Breast epithelium (tissue), 3 donors: ENCODE measurements at regions not wholly inside any gene's neighbourhood (a gene's known extent, or its start where the extent isn't known, plus 50 kb on each side); places are given as distances from the start of the nearest gene placed in this dataset.

ENCODE experiments used
- POLR2A ChIP-seq: fragments of 450-650 bp; IDR thresholded peaks from one replicate; pipeline ENCODE4 v1.6.1; 2016; ENCODE audit warnings: antibody characterized with exemption, mild to moderate bottlenecking, moderate library complexity
- POLR2AphosphoS5 ChIP-seq, 3 donors: sonication (generic); formaldehyde crosslinking; IDR thresholded peaks; one replicate each; pipeline ENCODE4 v1.6.1; 2017; ENCODE audit warnings: antibody characterized with exemption in 3 of 3
- TF ChIP-seq, protein P1 (sequence below), 3 donors: fragments of 450-650 bp; IDR thresholded peaks; one replicate each; pipeline ENCODE4 v1.5.1; 2016 to 2017; ENCODE audit warnings: antibody characterized with exemption in 3 of 3, mild to moderate bottlenecking in 3 of 3, moderate library complexity in 3 of 3

DNA sequence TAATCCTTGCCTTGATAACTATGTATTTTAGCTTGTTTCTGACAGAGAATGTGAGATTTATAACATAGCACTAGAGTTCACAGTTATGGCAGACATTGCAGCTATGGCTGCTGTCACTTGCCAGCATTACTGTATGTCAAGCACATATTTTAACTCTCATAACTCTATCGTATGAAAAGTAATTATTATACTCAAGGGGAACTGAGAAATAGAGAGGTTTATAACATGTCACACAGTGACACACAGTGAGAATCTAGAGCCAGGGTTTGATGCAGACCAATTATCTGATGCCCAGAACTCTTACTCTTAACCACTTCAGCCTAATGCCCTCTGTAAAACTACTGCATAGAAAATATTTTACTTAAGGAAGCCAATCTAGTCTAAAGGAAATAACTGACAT lies 1012.4 kb downstream of the GRIK2 start:
- TF ChIP-seq, protein P1, sequence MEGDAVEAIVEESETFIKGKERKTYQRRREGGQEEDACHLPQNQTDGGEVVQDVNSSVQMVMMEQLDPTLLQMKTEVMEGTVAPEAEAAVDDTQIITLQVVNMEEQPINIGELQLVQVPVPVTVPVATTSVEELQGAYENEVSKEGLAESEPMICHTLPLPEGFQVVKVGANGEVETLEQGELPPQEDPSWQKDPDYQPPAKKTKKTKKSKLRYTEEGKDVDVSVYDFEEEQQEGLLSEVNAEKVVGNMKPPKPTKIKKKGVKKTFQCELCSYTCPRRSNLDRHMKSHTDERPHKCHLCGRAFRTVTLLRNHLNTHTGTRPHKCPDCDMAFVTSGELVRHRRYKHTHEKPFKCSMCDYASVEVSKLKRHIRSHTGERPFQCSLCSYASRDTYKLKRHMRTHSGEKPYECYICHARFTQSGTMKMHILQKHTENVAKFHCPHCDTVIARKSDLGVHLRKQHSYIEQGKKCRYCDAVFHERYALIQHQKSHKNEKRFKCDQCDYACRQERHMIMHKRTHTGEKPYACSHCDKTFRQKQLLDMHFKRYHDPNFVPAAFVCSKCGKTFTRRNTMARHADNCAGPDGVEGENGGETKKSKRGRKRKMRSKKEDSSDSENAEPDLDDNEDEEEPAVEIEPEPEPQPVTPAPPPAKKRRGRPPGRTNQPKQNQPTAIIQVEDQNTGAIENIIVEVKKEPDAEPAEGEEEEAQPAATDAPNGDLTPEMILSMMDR (IDR thresholded peaks at IDR 0.05), result no peak
- no peak for TF ChIP-seq POLR2A
- TF ChIP-seq POLR2AphosphoS5 (IDR thresholded peaks at IDR 0.05), result no peak
